K562 (cell line): ENCODE measurements at regions not wholly inside any gene's neighbourhood (a gene's known extent, or its start where the extent isn't known, plus 50 kb on each side); places are given as distances from the start of the nearest gene placed in this dataset.

Experiments
- CXXC5 ChIP-seq: fragments of 250-450 bp; sonication (Bioruptor Pico); IDR thresholded peaks from 2 replicates; pipeline ENCODE4 v1.8.0; 2022; ENCODE audit warnings: inconsistent platforms, mild to moderate bottlenecking, moderate library complexity
- FOXA3 ChIP-seq, 2 experiments: fragments of 450-650 bp in 1 of 2; sonication (generic) in 1 of 2; formaldehyde crosslinking; IDR thresholded peaks in 1 of 2; conservative IDR thresholded peaks in 1 of 2; 2 replicates each; pipeline versions ENCODE4 v1.4.0 to v1.8.0; 2020 to 2022; ENCODE audit warnings: mild to moderate bottlenecking in 2 of 2, missing genetic modification reagents in 1 of 2
- HDAC2 ChIP-seq: fragments of 450-650 bp; IDR thresholded peaks from 2 replicates; pipeline ENCODE4 v1.6.1; 2016; ENCODE audit warnings: mild to moderate bottlenecking
- HDAC6 ChIP-seq: IDR thresholded peaks from 2 replicates; pipeline ENCODE4 v1.6.1; 2012; ENCODE audit warnings: low read depth, mild to moderate bottlenecking, control low read depth, inconsistent platforms, low read length, moderate library complexity
- HNRNPUL1 ChIP-seq: fragments of 200-400 bp; formaldehyde crosslinking; IDR thresholded peaks from 2 replicates; pipeline ENCODE4 v1.6.1; 2017; ENCODE audit warnings: low read length
- IRF2 ChIP-seq: sonication (generic); formaldehyde crosslinking; IDR thresholded peaks from 2 replicates; pipeline ENCODE4 v1.8.1; 2022; ENCODE audit warnings: mild to moderate bottlenecking, missing genetic modification reagents
- LCOR ChIP-seq: sonication (generic); formaldehyde crosslinking; IDR thresholded peaks from 2 replicates; pipeline ENCODE4 v1.8.0; 2022; ENCODE audit warnings: mild to moderate bottlenecking, missing genetic modification reagents
- MEF2D ChIP-seq: conservative IDR thresholded peaks from 2 replicates; pipeline ENCODE4 v1.6.1; 2016; ENCODE audit warnings: low read depth, missing genetic modification characterization, missing compliant biosample characterization
- MITF ChIP-seq: IDR thresholded peaks from 2 replicates; pipeline ENCODE4 v1.6.1; 2014; ENCODE audit warnings: antibody characterized with exemption
- NCOA2 ChIP-seq, 2 experiments: fragments of 450-650 bp; IDR thresholded peaks; 2 replicates each; pipeline ENCODE4 v1.6.1; 2018; ENCODE audit warnings: mild to moderate bottlenecking in 2 of 2, moderate library complexity in 1 of 2; ENCODE audit not compliant: partially characterized antibody in 2 of 2
- PTBP1 ChIP-seq: fragments of 200-400 bp; formaldehyde crosslinking; IDR thresholded peaks from 2 replicates; pipeline ENCODE4 v1.6.1; 2017; ENCODE audit warnings: low read depth, low read length
- SAFB ChIP-seq: fragments of 200-400 bp; formaldehyde crosslinking; IDR thresholded peaks from 2 replicates; pipeline ENCODE4 v1.6.1; 2017; ENCODE audit warnings: low read depth, low read length, borderline replicate concordance
- SAP30 ChIP-seq: fragments of 200-600 bp; sonication (generic); IDR thresholded peaks from 2 replicates; pipeline ENCODE4 v1.6.1; 2012; ENCODE audit warnings: borderline replicate concordance, low read depth, mild to moderate bottlenecking, moderate library complexity, low read length, control low read depth, inconsistent platforms; ENCODE audit not compliant: insufficient read depth, poor library complexity, severe bottlenecking
- SIX5 ChIP-seq, 2 experiments: IDR thresholded peaks; 2 replicates each; pipeline ENCODE4 v1.6.1; 2011; ENCODE audit warnings: low read length in 2 of 2, borderline replicate concordance in 1 of 2, low read depth in 1 of 2, mild to moderate bottlenecking in 1 of 2, moderate library complexity in 1 of 2; ENCODE audit not compliant: insufficient read depth in 1 of 2
- TCF7 ChIP-seq: sonication (generic); IDR thresholded peaks from 2 replicates; pipeline ENCODE4 v1.6.1; 2016; ENCODE audit warnings: antibody characterized with exemption, borderline replicate concordance
- TFAM ChIP-seq: fragments of 250-450 bp; sonication (Bioruptor Pico); conservative IDR thresholded peaks from 2 replicates; pipeline ENCODE4 v1.5.0; 2021; ENCODE audit warnings: mild to moderate bottlenecking, moderate library complexity
- ZBED1 ChIP-seq: IDR thresholded peaks from 2 replicates; pipeline ENCODE4 v1.6.1; 2014
- ZNF561 ChIP-seq: fragments of 450-650 bp; formaldehyde crosslinking; conservative IDR thresholded peaks from 2 replicates; pipeline ENCODE4 v1.4.0; 2020; ENCODE audit warnings: mild to moderate bottlenecking, moderate library complexity
- ZNF707 ChIP-seq: fragments of 250-450 bp; sonication (Bioruptor Pico); conservative IDR thresholded peaks from 2 replicates; pipeline ENCODE4 v1.8.0; 2022; ENCODE audit warnings: inconsistent platforms, mild to moderate bottlenecking, moderate library complexity
- ZNF778 ChIP-seq: fragments of 450-650 bp; formaldehyde crosslinking; IDR thresholded peaks from 2 replicates; pipeline ENCODE4 v1.4.0; 2020; ENCODE audit warnings: mild to moderate bottlenecking, moderate library complexity
- TF ChIP-seq, protein P1 (sequence below): fragments of 250-450 bp; sonication (Bioruptor Pico); IDR thresholded peaks from 2 replicates; pipeline ENCODE4 v1.8.0; 2022; ENCODE audit warnings: moderate library complexity, mild to moderate bottlenecking, inconsistent platforms
- TF ChIP-seq, protein P2 (sequence below): fragments of 450-650 bp; formaldehyde crosslinking; IDR thresholded peaks from 2 replicates; pipeline ENCODE4 v1.4.0; 2022; ENCODE audit warnings: missing genetic modification characterization
- TF ChIP-seq, protein P3 (sequence below): fragments of 450-650 bp; IDR thresholded peaks from 2 replicates; pipeline ENCODE4 v1.6.1; 2016; ENCODE audit warnings: mild to moderate bottlenecking

- TF ChIP-seq MEF2D (tag) (peak; percentile 90), NCOA2 (IDR thresholded peaks at IDR 0.05; ENCODE audit: partially characterized antibody in 2 of 2) (peak in 1 of 2 experiments; percentile 50), ZNF561 (CRISPR knock-in tag) (no peak), TFAM (CRISPR knock-in tag) (no peak), SAFB (no peak), ZBED1 (no peak), TCF7 (0 out of 2 replicates have a peak, but pooled peaks have one; percentile 53), MITF (peak; percentile 76), HDAC2 (no peak), IRF2 (CRISPR knock-in tag) (no peak), CXXC5 (peak; percentile 69), SIX5 (IDR thresholded peaks at IDR 0.05; ENCODE audit: borderline replicate concordance in 1 of 2, insufficient read depth in 1 of 2, low read depth in 1 of 2, low read length in 2 of 2) (no peak), ZNF778 (CRISPR knock-in tag) (no peak), ZNF707 (CRISPR knock-in tag) (no peak), HDAC6 (no peak), HNRNPUL1 (no peak), FOXA3 (CRISPR knock-in tag; conservative IDR thresholded peaks at IDR 0.05 in 1 of 2, IDR thresholded peaks at IDR 0.05 in 1 of 2) (no peak), PTBP1 (no peak), SAP30 (no peak), LCOR (no peak)
- TF ChIP-seq, protein P1, sequence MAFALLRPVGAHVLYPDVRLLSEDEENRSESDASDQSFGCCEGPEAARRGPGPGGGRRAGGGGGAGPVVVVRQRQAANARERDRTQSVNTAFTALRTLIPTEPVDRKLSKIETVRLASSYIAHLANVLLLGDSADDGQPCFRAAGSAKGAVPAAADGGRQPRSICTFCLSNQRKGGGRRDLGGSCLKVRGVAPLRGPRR (CRISPR knock-in tag) = no peak
- TF ChIP-seq, protein P2, sequence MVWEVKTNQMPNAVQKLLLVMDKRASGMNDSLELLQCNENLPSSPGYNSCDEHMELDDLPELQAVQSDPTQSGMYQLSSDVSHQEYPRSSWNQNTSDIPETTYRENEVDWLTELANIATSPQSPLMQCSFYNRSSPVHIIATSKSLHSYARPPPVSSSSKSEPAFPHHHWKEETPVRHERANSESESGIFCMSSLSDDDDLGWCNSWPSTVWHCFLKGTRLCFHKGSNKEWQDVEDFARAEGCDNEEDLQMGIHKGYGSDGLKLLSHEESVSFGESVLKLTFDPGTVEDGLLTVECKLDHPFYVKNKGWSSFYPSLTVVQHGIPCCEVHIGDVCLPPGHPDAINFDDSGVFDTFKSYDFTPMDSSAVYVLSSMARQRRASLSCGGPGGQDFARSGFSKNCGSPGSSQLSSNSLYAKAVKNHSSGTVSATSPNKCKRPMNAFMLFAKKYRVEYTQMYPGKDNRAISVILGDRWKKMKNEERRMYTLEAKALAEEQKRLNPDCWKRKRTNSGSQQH = no peak
- TF ChIP-seq, protein P3, sequence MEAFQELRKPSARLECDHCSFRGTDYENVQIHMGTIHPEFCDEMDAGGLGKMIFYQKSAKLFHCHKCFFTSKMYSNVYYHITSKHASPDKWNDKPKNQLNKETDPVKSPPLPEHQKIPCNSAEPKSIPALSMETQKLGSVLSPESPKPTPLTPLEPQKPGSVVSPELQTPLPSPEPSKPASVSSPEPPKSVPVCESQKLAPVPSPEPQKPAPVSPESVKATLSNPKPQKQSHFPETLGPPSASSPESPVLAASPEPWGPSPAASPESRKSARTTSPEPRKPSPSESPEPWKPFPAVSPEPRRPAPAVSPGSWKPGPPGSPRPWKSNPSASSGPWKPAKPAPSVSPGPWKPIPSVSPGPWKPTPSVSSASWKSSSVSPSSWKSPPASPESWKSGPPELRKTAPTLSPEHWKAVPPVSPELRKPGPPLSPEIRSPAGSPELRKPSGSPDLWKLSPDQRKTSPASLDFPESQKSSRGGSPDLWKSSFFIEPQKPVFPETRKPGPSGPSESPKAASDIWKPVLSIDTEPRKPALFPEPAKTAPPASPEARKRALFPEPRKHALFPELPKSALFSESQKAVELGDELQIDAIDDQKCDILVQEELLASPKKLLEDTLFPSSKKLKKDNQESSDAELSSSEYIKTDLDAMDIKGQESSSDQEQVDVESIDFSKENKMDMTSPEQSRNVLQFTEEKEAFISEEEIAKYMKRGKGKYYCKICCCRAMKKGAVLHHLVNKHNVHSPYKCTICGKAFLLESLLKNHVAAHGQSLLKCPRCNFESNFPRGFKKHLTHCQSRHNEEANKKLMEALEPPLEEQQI = peak; percentile 54
These were observed 91.8 kb upstream of the EEA1 start (continued) for GRCh38 chr12:93020631-93021597.
